ENCODE measurements at regions not wholly inside any gene's neighbourhood (a gene's known extent, or its start where the extent isn't known, plus 50 kb on each side); places are given as distances from the start of the nearest gene placed in this dataset.
A peak's percentile ranks its signal among the peaks of the same experiment; 100 is the strongest.
"Not testable (repeated sequence)": the region's sequence is repeated elsewhere in the genome, so short reads cannot be mapped to it uniquely, and the experiment has no call there.

GRCh38 chrX:94256396-94256795 is 582.4 kb downstream of the FAM133A start:
- DNase-seq = no peak
- H3K27me3 ChIP-seq = no peaks in the 10 kb centered on the region
- no peaks in the 10 kb centered on the region for H3K9me3 ChIP-seq
- H3K36me3 ChIP-seq = no peaks in the 10 kb centered on the region
- H3K4me3 ChIP-seq = no peak overlapping the region

DNA sequence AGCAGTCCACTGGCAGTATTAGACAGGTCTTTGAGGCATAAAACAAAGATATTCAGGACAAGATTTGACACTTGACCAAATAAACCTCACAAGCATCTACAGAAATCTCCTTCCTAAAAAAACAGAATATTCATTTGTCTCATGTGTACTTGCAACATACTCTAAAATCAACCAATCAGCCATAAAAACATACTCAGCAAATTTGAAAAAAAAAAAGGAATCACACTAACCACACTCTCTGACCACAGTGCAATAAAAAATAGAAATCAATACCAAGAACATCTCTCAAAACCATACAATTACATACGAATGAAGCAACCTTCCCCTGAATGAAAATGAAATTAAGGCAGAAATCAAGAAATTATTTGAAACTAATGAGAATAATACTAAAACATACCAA is 591.3 kb downstream of the FAM133A start:
- H3K9me3 ChIP-seq = no peaks in the 10 kb centered on the region
- H3K27me3 ChIP-seq = no peaks in the 10 kb centered on the region
- DNase-seq = no peak
- H3K36me3 ChIP-seq = no peaks in the 10 kb centered on the region
- no peak overlapping the region for H3K4me3 ChIP-seq

DNA sequence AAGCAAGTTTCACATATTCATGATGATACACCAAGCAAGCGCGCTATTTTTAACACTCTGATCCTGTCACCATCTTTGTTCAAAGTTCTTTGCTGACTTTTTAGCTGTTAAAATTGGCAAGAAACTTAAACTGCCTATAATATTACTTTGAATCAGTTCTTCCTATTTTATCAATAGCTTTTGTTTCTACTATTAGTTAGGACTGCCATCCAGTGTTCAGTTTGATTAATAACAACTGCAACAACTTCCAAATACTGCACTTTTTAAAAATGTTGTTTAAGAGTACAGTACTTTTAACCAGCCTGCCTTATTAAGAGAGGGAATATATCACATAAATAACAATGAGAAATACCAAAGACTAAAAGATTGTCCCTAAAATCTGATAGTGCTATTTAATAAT is 614.3 kb downstream of the FAM133A start:
- Histone ChIP-seq H3K4me3 (no peak overlapping the region), H3K27me3 (no peaks in the 10 kb centered on the region), H3K36me3 (no peaks in the 10 kb centered on the region), H3K9me3 (no peaks in the 10 kb centered on the region)
- no peak for DNase-seq

DNA sequence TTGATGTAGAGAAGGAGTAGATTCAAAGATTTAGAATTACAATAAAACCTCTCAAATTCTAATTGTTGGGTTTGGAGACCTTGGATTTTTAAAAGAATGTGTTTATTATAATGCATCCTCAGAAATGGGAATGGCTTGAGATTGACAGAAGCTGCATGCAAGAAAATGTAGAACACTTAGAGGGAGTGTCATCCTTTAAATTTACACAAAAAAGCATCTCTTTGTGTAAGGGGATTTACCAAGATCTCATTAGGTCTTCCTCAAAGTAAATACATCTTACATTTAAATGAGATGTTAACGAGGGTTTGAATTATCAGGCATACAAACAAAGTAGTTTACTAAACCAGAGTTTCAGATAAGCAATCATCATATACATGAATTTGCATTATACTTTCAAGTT is 615.0 kb downstream of the FAM133A start:
- no peaks in the 10 kb centered on the region for H3K36me3 ChIP-seq
- H3K9me3 ChIP-seq = no peaks in the 10 kb centered on the region
- no peak overlapping the region for H3K4me3 ChIP-seq
- DNase-seq = no peak
- H3K27me3 ChIP-seq = no peaks in the 10 kb centered on the region

DNA sequence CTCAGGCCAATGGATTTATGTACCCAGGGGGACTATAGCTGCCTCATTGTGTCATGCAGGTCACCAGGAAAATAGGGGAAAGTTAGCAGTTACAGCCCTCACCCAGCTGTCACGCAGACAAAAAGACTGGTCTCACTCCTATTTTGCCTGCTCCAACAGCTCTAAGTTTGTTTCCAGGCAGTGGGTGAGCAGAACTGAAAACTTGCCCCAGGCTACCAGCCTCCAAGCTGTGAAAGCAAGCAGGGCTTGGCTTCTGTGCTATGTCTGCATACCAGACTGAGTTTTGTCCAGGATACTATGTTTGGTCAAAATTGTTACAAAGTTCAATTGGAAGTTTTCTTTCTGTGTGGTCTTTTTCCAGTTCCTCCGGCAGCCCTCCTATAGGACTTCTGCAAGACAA is 628.4 kb downstream of the FAM133A start:
- Histone ChIP-seq H3K9me3 (no peaks in the 10 kb centered on the region), H3K27me3 (no peaks in the 10 kb centered on the region), H3K36me3 (no peaks in the 10 kb centered on the region), H3K4me3 (no peak overlapping the region)
- DNase-seq = no peak

DNA sequence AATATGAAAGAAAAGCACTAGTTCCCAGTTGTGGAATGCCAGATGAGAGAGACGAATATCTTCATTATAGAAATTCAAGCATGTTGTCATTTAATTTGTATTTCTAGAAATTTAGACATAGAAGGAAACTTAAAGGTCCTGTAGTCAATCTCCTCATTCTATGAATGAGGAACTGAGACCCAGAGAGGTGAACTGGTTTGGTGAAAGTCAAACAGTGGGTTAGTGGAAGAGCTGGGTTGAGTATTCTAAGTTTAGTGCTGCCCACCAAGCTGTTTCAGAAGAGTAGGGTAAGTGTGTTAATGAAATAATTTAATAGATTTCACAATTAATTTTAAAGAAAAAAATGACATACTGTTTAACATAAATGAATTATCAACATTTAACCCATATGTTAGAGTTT is 655.2 kb downstream of the FAM133A start:
- Histone ChIP-seq H3K27me3 (no peaks in the 10 kb centered on the region), H3K36me3 (no peaks in the 10 kb centered on the region), H3K9me3 (no peaks in the 10 kb centered on the region), H3K4me3 (no peak overlapping the region)
- no peak for DNase-seq

DNA sequence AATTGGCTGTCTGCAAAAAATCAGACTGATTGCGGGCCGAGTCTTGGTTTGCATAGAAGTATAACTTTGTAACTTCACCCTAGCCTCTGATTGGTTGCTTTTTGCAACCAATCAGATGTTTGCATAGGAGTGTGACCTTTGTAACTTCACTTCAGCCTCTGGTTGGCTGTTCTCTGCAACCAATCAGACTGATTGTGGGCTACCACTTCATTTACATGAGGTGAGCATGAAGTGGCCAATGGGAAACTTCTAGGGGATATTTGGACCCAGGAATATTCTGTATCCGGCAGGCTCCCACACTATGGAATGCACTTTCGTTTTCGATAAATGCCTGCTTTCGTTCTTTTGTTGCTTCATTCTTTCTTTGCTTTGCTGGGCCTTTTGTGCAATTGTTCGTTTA is 667.7 kb downstream of the FAM133A start:
- not testable (repeated sequence) for H3K27me3 ChIP-seq, H3K9me3 ChIP-seq, H3K36me3 ChIP-seq
- H3K4me3 ChIP-seq = peak overlapping the region; percentile 37
- peak; percentile 47 for DNase-seq

DNA sequence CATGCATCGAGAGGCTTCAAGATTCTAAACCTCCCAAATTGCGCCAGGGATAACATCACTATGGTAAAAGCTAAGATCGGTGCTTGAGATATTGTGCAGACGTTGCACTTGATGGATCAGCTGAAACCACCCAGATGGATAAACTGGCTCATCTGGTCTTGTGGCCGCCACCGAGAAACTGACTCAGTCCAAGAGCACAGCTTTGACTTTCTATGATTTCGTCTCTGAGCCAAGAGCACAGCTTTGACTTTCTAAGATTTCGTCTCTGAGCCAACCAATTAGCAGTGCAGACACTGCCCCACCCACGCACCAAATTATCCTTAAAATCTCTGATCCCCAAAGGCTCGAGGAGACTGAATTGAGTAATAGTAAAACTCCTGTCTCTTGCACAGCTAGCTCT is 687.2 kb downstream of the FAM133A start:
- Histone ChIP-seq H3K9me3 (no peaks in the 10 kb centered on the region), H3K4me3 (no peak overlapping the region), H3K27me3 (no peaks in the 10 kb centered on the region), H3K36me3 (no peaks in the 10 kb centered on the region)
- no peak for DNase-seq

GRCh38 chrX:94365736-94366135 is 691.7 kb downstream of the FAM133A start:
- H3K9me3 ChIP-seq = no peaks in the 10 kb centered on the region
- no peak for DNase-seq
- H3K36me3 ChIP-seq = no peaks in the 10 kb centered on the region
- H3K4me3 ChIP-seq = no peak overlapping the region
- H3K27me3 ChIP-seq = no peaks in the 10 kb centered on the region

DNA sequence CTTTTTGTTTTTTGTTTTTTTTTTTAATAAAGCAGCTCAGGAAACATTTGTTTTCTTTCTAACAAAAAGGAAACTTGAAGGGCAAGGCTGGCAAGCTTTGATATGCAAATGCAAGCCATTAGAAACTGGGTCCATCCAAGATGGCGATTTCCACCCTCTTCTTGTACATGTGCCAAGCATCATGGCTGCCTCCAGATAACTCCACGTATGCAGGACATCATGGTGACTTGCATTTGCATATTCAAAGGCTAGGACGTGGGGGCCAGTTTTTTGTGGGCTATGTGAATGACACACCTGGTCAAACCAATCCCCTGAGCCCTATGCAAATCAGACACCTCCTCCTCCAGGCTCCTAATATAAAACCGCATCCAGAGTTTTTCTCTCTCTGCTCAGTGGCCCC is 692.6 kb downstream of the FAM133A start:
- no peaks in the 10 kb centered on the region for H3K9me3 ChIP-seq
- no peak for DNase-seq
- H3K36me3 ChIP-seq = no peaks in the 10 kb centered on the region
- no peak overlapping the region for H3K4me3 ChIP-seq
- H3K27me3 ChIP-seq = no peaks in the 10 kb centered on the region

DNA sequence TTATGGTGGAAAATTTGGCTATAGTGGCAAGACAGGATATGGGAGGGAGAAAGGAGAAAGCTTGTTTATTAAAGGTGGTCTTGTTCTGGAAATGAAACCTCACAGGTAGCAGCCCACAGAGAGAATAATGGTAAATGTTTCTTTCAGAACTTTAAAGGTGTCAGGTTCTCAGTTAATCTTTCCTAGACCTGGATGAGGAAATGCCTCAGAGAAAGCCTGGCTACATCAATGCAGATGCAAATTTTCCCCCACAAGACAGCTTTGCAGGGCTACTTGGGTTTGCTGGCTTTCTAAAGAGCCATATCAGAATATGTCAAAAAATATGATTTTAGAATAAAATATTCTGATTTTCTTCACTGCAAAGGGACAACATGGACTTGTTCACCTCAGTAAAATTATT is 715.0 kb downstream of the FAM133A start:
- Histone ChIP-seq H3K9me3 (no peaks in the 10 kb centered on the region), H3K36me3 (no peaks in the 10 kb centered on the region), H3K27me3 (no peaks in the 10 kb centered on the region), H3K4me3 (no peak overlapping the region)
- no peak for DNase-seq

- H3K27me3 ChIP-seq = no peaks in the 10 kb centered on the region
- no peaks in the 10 kb centered on the region for H3K36me3 ChIP-seq
- H3K4me3 ChIP-seq = no peak overlapping the region
- no peak for DNase-seq
- H3K9me3 ChIP-seq = no peaks in the 10 kb centered on the region
These were observed 726.5 kb downstream of the FAM133A start for GRCh38 chrX:94400488-94400887.

DNA sequence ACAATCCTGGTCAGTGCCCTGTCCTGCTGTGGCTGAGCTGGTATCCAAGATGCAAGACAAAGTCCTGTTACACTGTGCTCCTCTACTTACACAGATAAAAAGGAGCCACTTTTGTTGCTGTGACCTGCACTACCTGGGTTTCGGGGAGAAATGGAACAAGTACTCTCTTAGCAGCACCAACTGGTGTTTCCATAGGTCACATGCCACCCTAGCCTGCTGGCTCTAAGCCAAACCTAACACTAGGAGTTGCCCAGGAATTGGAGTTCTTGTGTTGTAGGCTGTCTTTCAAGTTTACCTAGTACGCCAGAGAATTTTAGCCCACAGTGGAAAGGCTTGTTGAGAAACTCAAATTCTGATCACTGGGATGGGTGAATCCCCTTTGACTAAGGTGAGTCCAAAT is 727.4 kb downstream of the FAM133A start:
- H3K9me3 ChIP-seq = no peaks in the 10 kb centered on the region
- H3K27me3 ChIP-seq = no peaks in the 10 kb centered on the region
- H3K36me3 ChIP-seq = no peaks in the 10 kb centered on the region
- H3K4me3 ChIP-seq = no peak overlapping the region
- DNase-seq = no peak

- Histone ChIP-seq H3K9me3 (no peaks in the 10 kb centered on the region), H3K36me3 (no peaks in the 10 kb centered on the region), H3K27me3 (no peaks in the 10 kb centered on the region), H3K4me3 (no peak overlapping the region)
- DNase-seq = no peak
These were observed 740.7 kb downstream of the FAM133A start for GRCh38 chrX:94414746-94415145.

DNA sequence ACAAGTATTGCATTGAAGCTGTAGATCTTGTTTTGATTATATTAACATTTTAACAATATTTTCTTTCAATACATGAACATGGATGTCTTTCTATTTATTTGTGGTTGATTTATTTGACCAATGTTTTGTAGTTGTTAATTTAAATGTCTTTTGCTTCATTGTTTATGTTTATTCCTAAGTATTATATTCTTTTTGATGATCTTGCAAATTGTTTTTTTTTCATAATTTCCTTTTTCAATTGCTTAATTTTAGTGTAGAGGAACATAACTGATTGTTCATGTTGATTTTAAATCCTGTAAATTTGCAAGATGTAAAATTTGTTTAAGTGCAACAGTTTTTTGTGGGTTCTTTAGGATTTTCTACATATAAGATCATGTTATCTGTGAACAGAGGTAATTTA is 744.1 kb downstream of the FAM133A start:
- Histone ChIP-seq H3K27me3 (no peaks in the 10 kb centered on the region), H3K36me3 (no peaks in the 10 kb centered on the region), H3K9me3 (no peaks in the 10 kb centered on the region), H3K4me3 (no peak overlapping the region)
- DNase-seq = no peak

DNA sequence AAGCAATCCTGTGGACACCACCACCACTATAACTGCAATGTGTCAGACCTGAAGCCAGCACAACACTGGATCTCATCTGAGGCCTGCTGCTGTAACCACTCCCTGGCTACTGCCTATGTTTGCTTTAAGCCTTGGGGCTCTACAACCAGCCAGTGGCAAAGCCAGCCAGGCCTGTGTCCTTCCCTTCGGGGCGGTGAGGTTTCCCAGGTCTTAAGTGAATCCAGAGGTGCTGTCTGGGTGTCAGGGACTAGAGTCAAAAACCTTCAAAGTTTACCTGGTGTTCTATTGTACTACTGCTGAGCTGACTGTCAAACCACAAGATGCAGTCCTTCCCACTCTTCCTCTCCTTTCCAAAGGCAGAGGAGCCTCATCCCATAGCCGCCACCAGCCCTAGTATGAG is 750.5 kb downstream of the FAM133A start:
- H3K27me3 ChIP-seq = no peaks in the 10 kb centered on the region
- H3K4me3 ChIP-seq = no peak overlapping the region
- H3K36me3 ChIP-seq = no peaks in the 10 kb centered on the region
- H3K9me3 ChIP-seq = no peaks in the 10 kb centered on the region
- no peak for DNase-seq

- no peak overlapping the region for H3K4me3 ChIP-seq
- H3K36me3 ChIP-seq = no peaks in the 10 kb centered on the region
- no peak for DNase-seq
- H3K27me3 ChIP-seq = no peaks in the 10 kb centered on the region
- H3K9me3 ChIP-seq = no peaks in the 10 kb centered on the region
These were observed 756.1 kb downstream of the FAM133A start for GRCh38 chrX:94430091-94430490.

DNA sequence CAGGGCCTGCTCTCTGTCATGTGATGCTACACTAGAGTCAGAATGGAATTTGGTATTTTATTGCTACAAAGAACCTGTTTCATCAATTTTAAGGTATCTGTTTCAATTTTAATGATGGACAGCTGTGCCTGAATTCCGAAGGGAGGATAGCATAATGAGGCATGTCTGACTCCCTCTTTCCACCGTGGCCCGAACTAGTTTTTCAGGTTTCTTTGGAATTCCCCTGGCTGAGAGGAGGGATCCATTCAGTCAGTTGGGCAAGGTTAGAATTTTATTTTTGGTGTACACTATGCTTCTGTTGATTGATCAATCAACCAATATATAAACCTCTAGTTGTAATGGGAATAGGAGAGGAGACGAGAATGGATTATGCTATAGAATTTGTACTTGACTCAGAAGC is 761.8 kb downstream of the FAM133A start:
- no peak for DNase-seq
- Histone ChIP-seq H3K9me3 (no peaks in the 10 kb centered on the region), H3K4me3 (no peak overlapping the region), H3K36me3 (no peaks in the 10 kb centered on the region), H3K27me3 (no peaks in the 10 kb centered on the region)

- no peaks in the 10 kb centered on the region for H3K9me3 ChIP-seq
- H3K4me3 ChIP-seq = no peak overlapping the region
- H3K27me3 ChIP-seq = no peaks in the 10 kb centered on the region
- DNase-seq = no peak
- no peaks in the 10 kb centered on the region for H3K36me3 ChIP-seq
These were observed 780.2 kb downstream of the FAM133A start for GRCh38 chrX:94454159-94454558.
